ENCODE measurements at regions not wholly inside any gene's neighbourhood (a gene's known extent, or its start where the extent isn't known, plus 50 kb on each side); places are given as distances from the start of the nearest gene placed in this dataset.
"Not testable (repeated sequence)": the region's sequence is repeated elsewhere in the genome, so short reads cannot be mapped to it uniquely, and the experiment has no call there.

DNA sequence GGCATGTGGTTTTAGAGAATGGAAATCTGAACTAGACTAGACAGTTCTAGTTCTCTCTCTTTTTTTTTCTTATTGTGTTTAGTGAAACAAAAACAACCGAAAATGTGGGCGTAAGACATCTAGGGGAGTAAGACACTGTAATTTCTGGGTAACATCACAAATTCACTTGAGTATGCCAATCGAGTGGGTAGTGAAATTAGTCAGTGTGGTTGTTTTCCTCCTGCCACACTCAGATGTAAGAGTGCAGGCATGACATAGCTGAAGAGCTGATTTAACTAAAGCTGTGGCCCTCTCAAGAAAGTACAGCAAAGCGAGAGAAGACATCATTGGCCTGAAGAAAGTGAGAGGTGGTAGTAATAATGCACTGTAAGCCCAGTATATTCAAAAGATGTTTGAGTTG lies 1585.3 kb upstream of the AGA start:
- no peak overlapping the region for H3K4me2 ChIP-seq (ENCODE audit: low read length)
- no peaks in the 10 kb centered on the region for H3K36me3 ChIP-seq (ENCODE audit: insufficient read depth, low read length)
- no peaks in the 10 kb centered on the region for H3K27me3 ChIP-seq (ENCODE audit: control insufficient read depth, insufficient read depth, low read length)
- no peak overlapping the region for H3K9ac ChIP-seq (ENCODE audit: low read depth, low read length)
- H3K4me3 ChIP-seq (ENCODE audit: low read length): no peak overlapping the region
- H3K4me1 ChIP-seq (ENCODE audit: control insufficient read depth, insufficient read depth, low read length): no peaks in the 10 kb centered on the region
- H3K9me3 ChIP-seq (replicated peaks; ENCODE audit: low read length): no peaks in the 10 kb centered on the region

DNA sequence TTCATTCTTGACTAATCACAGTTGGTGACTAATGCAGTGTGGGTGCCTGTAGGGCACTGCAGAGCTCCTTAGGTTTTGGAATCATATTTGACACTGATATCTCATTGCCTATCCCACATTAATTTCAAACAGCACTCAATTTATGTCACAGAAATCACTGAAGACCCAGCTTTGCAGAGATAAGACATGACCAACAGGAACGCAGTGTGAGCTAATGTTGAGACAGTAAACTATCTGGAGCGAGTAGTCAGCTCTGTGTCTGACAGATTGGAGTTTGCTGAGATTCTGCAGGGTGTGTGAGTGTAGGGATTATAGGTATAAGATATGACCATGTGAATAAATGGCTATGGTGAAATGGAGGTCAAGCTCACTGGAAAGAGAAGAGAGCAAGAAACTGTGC lies 1586.1 kb upstream of the AGA start:
- no peaks in the 10 kb centered on the region for H3K4me1 ChIP-seq (ENCODE audit: control insufficient read depth, insufficient read depth, low read length)
- H3K9ac ChIP-seq (ENCODE audit: low read depth, low read length): no peak overlapping the region
- H3K4me3 ChIP-seq (ENCODE audit: low read length): no peak overlapping the region
- H3K27me3 ChIP-seq (ENCODE audit: control insufficient read depth, insufficient read depth, low read length): no peaks in the 10 kb centered on the region
- no peaks in the 10 kb centered on the region for H3K36me3 ChIP-seq (ENCODE audit: insufficient read depth, low read length)
- H3K9me3 ChIP-seq (replicated peaks; ENCODE audit: low read length): no peaks in the 10 kb centered on the region
- H3K4me2 ChIP-seq (ENCODE audit: low read length): no peak overlapping the region

DNA sequence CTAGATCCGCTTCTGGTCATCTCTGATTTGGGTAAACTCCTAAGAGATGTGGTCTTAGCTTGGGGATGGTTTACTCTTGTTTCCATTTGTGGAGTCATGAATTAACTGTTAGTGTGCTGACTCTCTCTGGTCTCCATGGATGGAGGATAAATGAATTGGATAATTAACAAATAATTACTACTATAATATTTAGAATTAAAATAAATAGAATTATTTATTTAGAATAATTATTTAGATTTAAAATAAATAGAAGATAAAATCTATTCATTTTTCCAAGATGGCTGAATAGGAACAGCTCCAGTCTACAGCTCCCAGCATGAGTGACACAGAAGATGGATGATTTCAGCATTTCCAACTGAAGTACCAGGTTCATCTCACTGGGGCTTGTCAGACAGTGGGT lies 1587.4 kb upstream of the AGA start:
- Histone ChIP-seq H3K4me3 (ENCODE audit: low read length) (no peak overlapping the region), H3K4me1 (ENCODE audit: control insufficient read depth, insufficient read depth, low read length) (no peaks in the 10 kb centered on the region), H3K27me3 (ENCODE audit: control insufficient read depth, insufficient read depth, low read length) (no peaks in the 10 kb centered on the region), H3K36me3 (ENCODE audit: insufficient read depth, low read length) (no peaks in the 10 kb centered on the region), H3K9ac (ENCODE audit: low read depth, low read length) (no peak overlapping the region), H3K9me3 (replicated peaks; ENCODE audit: low read length) (no peaks in the 10 kb centered on the region), H3K4me2 (ENCODE audit: low read length) (no peak overlapping the region)

DNA sequence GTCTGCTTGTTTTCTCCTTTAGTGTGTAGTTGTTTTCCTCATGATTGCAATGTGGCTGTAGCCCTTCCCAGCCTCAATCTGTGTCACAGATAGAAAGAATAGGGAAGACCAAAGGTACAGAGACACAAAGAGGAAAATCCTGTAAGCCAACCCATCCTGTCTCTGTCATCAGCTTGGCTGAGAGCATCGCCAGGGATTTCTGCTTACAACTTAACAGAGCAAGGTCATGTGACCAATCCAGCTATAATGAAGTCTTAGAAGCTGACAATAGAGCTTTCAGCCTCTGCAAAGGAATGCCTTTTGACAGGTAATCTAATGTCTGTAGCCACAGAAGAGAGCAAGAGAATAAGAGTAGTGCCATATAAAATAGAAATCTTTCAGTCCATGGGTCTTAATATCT lies 1598.0 kb upstream of the AGA start:
- H3K9ac ChIP-seq (ENCODE audit: low read depth, low read length): no peak overlapping the region
- H3K27me3 ChIP-seq (ENCODE audit: control insufficient read depth, insufficient read depth, low read length): no peaks in the 10 kb centered on the region
- no peak overlapping the region for H3K4me3 ChIP-seq (ENCODE audit: low read length)
- no peaks in the 10 kb centered on the region for H3K36me3 ChIP-seq (ENCODE audit: insufficient read depth, low read length)
- H3K4me2 ChIP-seq (ENCODE audit: low read length): no peak overlapping the region
- H3K9me3 ChIP-seq (replicated peaks; ENCODE audit: low read length): peaks cover 6% of the 10 kb centered on the region
- no peaks in the 10 kb centered on the region for H3K4me1 ChIP-seq (ENCODE audit: control insufficient read depth, insufficient read depth, low read length)

DNA sequence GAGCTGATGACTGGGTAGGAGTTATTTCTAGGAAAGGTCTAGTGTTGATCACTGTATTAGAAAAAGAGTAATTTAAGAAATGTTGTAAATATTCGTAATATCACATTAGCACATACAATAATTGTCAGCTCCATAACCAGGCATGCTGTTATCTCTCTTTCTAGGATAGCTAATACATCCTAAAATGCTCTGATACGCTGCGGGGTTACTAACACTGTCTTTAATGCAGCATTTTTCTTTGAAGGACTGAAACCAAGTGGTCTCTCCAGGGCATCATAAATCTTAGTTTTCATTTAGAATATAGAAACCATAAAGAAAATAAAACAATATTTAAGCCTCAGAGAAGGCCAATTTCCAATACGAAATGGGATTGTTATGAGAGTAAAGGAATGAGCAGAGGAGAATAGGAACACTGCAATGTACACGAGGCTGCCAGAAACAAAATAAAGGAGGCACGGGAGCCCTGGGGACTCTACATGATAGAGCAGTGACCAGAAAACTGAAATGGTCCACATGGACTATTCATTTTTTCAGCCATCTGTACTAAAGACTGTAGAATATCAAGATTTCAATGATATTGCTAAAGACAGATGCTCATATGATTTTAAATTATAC lies 1606.7 kb upstream of the AGA start:
- Histone ChIP-seq H3K4me3 (ENCODE audit: low read length) (no peak overlapping the region), H3K4me2 (ENCODE audit: low read length) (no peak overlapping the region), H3K4me1 (ENCODE audit: control insufficient read depth, insufficient read depth, low read length) (no peaks in the 10 kb centered on the region), H3K9ac (ENCODE audit: low read depth, low read length) (no peak overlapping the region), H3K36me3 (ENCODE audit: insufficient read depth, low read length) (no peaks in the 10 kb centered on the region), H3K27me3 (ENCODE audit: control insufficient read depth, insufficient read depth, low read length) (no peaks in the 10 kb centered on the region), H3K9me3 (replicated peaks; ENCODE audit: low read length) (peaks cover 7% of the 10 kb centered on the region)

DNA sequence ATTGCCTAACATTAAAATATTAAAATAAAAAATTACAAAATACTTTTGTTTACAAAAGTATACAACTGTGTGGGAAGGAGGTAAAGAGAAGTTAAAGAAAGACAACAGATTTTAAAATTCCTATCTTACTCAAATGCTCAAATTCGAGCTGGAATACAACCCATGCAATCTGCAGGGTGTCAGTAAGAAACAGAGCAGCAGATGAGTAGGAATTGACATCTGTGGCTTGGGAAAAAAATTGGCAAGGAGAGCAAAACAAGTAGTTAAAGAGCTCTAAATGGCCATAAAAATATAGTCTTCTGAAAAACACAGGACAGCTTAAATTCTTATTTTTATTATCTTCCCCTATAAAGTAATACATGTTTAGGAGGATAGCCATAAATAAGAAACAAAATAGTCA lies 1609.0 kb upstream of the AGA start:
- Histone ChIP-seq H3K4me1 (ENCODE audit: control insufficient read depth, insufficient read depth, low read length) (no peaks in the 10 kb centered on the region), H3K9ac (ENCODE audit: low read depth, low read length) (no peak overlapping the region), H3K4me2 (ENCODE audit: low read length) (no peak overlapping the region), H3K36me3 (ENCODE audit: insufficient read depth, low read length) (no peaks in the 10 kb centered on the region), H3K4me3 (ENCODE audit: low read length) (no peak overlapping the region), H3K27me3 (ENCODE audit: control insufficient read depth, insufficient read depth, low read length) (no peaks in the 10 kb centered on the region), H3K9me3 (replicated peaks; ENCODE audit: low read length) (peaks cover 7% of the 10 kb centered on the region)

DNA sequence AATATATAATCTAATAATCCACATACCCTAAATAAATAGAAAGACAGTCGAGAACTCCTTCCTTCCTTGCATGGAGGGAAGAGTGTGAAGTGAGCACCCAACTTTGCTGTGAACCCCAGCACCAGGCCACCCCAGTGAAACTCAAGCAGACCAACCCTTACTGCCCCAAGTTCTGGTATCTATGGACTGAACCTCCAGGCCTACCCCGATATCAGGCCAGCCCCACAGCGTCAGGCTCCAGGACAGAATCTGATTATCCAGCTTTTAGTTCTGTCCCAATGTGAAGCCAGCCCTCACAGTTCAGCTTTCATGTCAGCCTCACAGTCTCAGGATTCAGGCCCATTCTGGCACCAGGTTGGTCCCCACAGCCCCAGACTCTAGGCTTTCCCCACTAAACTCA lies 1617.2 kb upstream of the AGA start:
- Histone ChIP-seq H3K9me3 (replicated peaks; ENCODE audit: low read length) (peaks cover 6% of the 10 kb centered on the region), H3K4me3 (ENCODE audit: low read length) (no peak overlapping the region), H3K36me3 (ENCODE audit: insufficient read depth, low read length) (no peaks in the 10 kb centered on the region), H3K9ac (ENCODE audit: low read depth, low read length) (no peak overlapping the region), H3K27me3 (ENCODE audit: control insufficient read depth, insufficient read depth, low read length) (no peaks in the 10 kb centered on the region), H3K4me1 (ENCODE audit: control insufficient read depth, insufficient read depth, low read length) (no peaks in the 10 kb centered on the region), H3K4me2 (ENCODE audit: low read length) (no peak overlapping the region)

DNA sequence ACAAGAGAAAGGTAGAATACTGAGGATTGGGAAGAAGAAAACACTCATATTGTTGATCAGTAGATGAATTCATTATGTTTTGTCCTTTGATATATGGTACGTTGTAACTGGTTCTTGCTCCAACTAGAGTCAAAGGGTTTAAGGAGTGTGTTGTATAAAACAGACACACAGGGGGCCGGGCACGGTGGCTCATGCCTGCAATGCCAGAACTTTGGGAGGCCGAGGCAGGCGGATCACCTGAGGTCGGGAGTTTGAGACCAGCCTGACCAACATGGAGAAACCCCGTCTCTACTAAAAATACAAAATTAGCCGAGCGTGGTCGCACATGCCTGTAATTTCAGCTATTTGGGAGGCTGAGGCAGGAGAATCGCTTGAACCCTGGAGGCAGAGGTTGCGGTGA lies 1624.0 kb upstream of the AGA start:
- H3K36me3 ChIP-seq (ENCODE audit: insufficient read depth, low read length); H3K9me3 ChIP-seq (replicated peaks; ENCODE audit: low read length); H3K27me3 ChIP-seq (ENCODE audit: control insufficient read depth, insufficient read depth, low read length): not testable (repeated sequence)

DNA sequence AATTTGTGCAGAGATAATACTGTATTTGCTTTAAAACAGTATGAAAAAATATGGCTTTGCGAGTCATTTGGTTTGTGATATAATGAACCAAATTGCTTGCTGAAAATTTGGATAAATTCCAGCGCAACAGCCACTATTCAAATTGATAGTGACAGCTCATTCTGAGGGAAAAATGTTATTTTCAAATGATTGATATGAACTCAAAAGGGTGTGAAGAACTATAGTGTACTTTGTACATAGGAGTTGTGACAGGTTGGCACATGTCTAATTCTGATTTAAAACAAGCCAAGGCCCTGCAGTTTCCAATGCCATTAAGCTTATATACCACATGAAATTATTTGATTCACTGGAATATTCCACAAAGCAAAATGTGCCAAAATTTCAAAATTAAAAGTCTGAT lies 1628.9 kb upstream of the AGA start:
- Histone ChIP-seq H3K4me3 (ENCODE audit: low read length) (no peak overlapping the region), H3K4me1 (ENCODE audit: control insufficient read depth, insufficient read depth, low read length) (no peaks in the 10 kb centered on the region), H3K27me3 (ENCODE audit: control insufficient read depth, insufficient read depth, low read length) (no peaks in the 10 kb centered on the region), H3K4me2 (ENCODE audit: low read length) (no peak overlapping the region), H3K9ac (ENCODE audit: low read depth, low read length) (no peak overlapping the region), H3K36me3 (ENCODE audit: insufficient read depth, low read length) (no peaks in the 10 kb centered on the region), H3K9me3 (replicated peaks; ENCODE audit: low read length) (no peaks in the 10 kb centered on the region)

More for the DNA sequence above, 1624.0 kb upstream of the AGA start:
- not testable (repeated sequence) for H3K4me3 ChIP-seq (ENCODE audit: low read length); H3K4me1 ChIP-seq (ENCODE audit: control insufficient read depth, insufficient read depth, low read length); H3K9ac ChIP-seq (ENCODE audit: low read depth, low read length); H3K4me2 ChIP-seq (ENCODE audit: low read length)

DNA sequence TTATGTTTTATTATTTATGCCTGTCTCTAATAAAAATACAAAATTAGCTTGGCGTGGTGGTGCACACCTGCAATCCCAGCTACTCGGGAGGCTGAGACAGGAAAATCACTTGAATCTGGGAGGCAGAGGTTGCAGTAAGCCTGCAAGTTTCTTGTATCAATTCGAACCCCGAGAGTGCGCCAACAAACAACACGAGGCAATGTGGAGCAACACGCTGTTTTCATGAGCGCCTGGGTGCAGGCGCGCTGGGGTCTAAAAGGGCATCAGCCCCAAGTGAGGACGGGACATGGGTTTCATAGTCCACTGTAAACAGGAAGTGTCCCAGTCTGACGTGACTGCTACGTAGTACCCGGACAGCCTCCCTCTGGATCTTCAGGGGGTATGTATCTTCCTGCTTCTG lies 1634.6 kb upstream of the AGA start:
- no peaks in the 10 kb centered on the region for H3K36me3 ChIP-seq (ENCODE audit: insufficient read depth, low read length)
- H3K9ac ChIP-seq (ENCODE audit: low read depth, low read length): no peak overlapping the region
- H3K27me3 ChIP-seq (ENCODE audit: control insufficient read depth, insufficient read depth, low read length): no peaks in the 10 kb centered on the region
- H3K9me3 ChIP-seq (replicated peaks; ENCODE audit: low read length): no peaks in the 10 kb centered on the region
- H3K4me2 ChIP-seq (ENCODE audit: low read length): no peak overlapping the region
- H3K4me1 ChIP-seq (ENCODE audit: control insufficient read depth, insufficient read depth, low read length): no peaks in the 10 kb centered on the region
- H3K4me3 ChIP-seq (ENCODE audit: low read length): no peak overlapping the region

DNA sequence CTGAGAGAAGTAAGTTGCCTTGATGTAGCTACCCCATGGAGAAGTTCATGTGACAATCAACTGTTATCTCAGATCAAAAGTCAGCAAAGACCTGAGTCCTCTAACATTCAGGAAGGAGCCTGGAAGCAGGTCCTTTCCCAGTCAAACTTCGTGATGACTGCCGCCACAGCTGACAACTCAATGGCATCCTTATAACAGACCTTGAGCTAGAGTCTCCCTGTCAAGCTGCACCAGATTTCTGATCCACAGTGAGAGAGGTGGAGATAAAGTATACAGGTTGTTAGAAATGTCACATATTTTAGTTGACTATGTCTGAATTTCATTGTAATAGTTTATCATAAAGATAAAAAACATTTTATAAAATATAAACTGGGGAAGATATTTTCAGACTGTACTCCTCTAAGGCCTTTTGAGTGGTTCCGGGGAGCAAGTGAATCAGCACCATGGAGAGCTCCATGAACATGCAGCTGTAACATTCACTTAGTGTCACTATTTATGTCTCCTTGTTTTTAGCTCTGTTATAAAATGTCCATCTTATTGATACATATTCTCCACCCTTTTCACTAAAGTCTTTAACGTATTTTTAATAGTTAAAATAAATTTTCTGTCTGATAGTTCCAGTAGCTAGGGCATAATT lies 1653.5 kb upstream of the AGA start:
- Histone ChIP-seq H3K9ac (ENCODE audit: low read depth, low read length) (no peak overlapping the region), H3K4me3 (ENCODE audit: low read length) (no peak overlapping the region), H3K27me3 (ENCODE audit: control insufficient read depth, insufficient read depth, low read length) (no peaks in the 10 kb centered on the region)

DNA sequence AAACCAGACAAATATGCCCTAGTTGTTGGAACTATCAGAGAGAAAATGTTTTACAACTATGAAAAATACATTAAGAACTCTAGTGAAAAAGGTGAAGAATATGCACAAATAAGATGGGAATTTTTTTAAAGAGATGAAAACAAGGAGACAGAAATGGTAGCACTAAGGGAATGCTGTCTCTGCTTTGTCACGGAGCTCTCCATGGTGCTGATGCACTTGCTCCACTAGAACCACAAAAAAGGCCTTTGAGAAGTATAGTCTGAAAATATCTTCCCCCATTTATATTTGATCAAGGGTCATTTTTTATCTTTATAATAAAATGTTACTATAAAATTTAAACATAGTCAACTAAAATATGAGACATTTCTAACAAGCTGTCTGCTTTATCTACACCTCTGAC lies 1655.5 kb upstream of the AGA start:
- H3K27me3 ChIP-seq (ENCODE audit: control insufficient read depth, insufficient read depth, low read length): no peaks in the 10 kb centered on the region
- no peak overlapping the region for H3K9ac ChIP-seq (ENCODE audit: low read depth, low read length)
- peaks cover 5% of the 10 kb centered on the region for H3K9me3 ChIP-seq (replicated peaks; ENCODE audit: low read length)
- H3K36me3 ChIP-seq (ENCODE audit: insufficient read depth, low read length): no peaks in the 10 kb centered on the region
- H3K4me2 ChIP-seq (ENCODE audit: low read length): no peak overlapping the region
- no peak overlapping the region for H3K4me3 ChIP-seq (ENCODE audit: low read length)
- H3K4me1 ChIP-seq (ENCODE audit: control insufficient read depth, insufficient read depth, low read length): no peaks in the 10 kb centered on the region

More for the DNA sequence above, 1653.5 kb upstream of the AGA start:
- Histone ChIP-seq H3K4me1 (ENCODE audit: control insufficient read depth, insufficient read depth, low read length) (no peaks in the 10 kb centered on the region), H3K36me3 (ENCODE audit: insufficient read depth, low read length) (no peaks in the 10 kb centered on the region), H3K9me3 (replicated peaks; ENCODE audit: low read length) (peaks cover 5% of the 10 kb centered on the region), H3K4me2 (ENCODE audit: low read length) (no peak overlapping the region)
